Tibial artery (tissue), 4 donors: ENCODE measurements at regions not wholly inside any gene's neighbourhood (a gene's known extent, or its start where the extent isn't known, plus 50 kb on each side); places are given as distances from the start of the nearest gene placed in this dataset.
A peak's percentile ranks its signal among the peaks of the same experiment; 100 is the strongest.

Experiments
- DNase-seq, 2 donors: peaks; one replicate each; pipeline ENCODE4 v3.0.0-alpha.2; 2019
- H3K27ac ChIP-seq, 2 donors: fragments of 200-600 bp; sonication (generic) in 1 of 2; 1 replicate in 1 of 2; 2 replicates in 1 of 2; pipeline ENCODE4 v1.5.1; 2018 to 2019; ENCODE audit warnings: mild to moderate bottlenecking in 1 of 2
- H3K27me3 ChIP-seq, 2 donors: fragments of 200-600 bp; sonication (generic) in 1 of 2; one replicate each; pipeline versions ENCODE4 v1.5.1 to v1.6.0; 2016 to 2019
- H3K36me3 ChIP-seq, 3 donors: fragments of 200-600 bp; sonication (generic) in 2 of 3; one replicate each; pipeline ENCODE4 v1.5.1; 2016 to 2019; ENCODE audit warnings: mild to moderate bottlenecking in 2 of 3
- H3K4me1 ChIP-seq, 4 donors: fragments of 200-600 bp; sonication (generic) in 2 of 4; 1 replicate in 3 of 4; 2 replicates in 1 of 4; pipeline ENCODE4 v1.5.1; 2016 to 2019
- H3K4me3 ChIP-seq, 2 donors: fragments of 200-600 bp; sonication (generic) in 1 of 2; 1 replicate in 1 of 2; 2 replicates in 1 of 2; pipeline ENCODE4 v1.5.1; 2018 to 2019; ENCODE audit warnings: mild to moderate bottlenecking in 2 of 2
- H3K9me3 ChIP-seq, 3 donors: fragments of 200-600 bp; sonication (generic) in 1 of 3; one replicate each; pipeline ENCODE4 v1.5.1; 2016 to 2019
- intact Hi-C: fragments of 100-400 bp; cut with DNase I; formaldehyde crosslinking; loops from one replicate; pipeline ENCODE4 v1.15.0; 2023; ENCODE audit warnings: low total_unique reads
- TF ChIP-seq, protein P1 (sequence below), 2 experiments: fragments of 200-600 bp in 1 of 2; fragments of 450-650 bp in 1 of 2; IDR thresholded peaks; one replicate each; pipeline ENCODE4 v1.5.1; 2017 to 2019; ENCODE audit warnings: antibody characterized with exemption in 2 of 2, mild to moderate bottlenecking in 1 of 2, moderate library complexity in 1 of 2

DNA sequence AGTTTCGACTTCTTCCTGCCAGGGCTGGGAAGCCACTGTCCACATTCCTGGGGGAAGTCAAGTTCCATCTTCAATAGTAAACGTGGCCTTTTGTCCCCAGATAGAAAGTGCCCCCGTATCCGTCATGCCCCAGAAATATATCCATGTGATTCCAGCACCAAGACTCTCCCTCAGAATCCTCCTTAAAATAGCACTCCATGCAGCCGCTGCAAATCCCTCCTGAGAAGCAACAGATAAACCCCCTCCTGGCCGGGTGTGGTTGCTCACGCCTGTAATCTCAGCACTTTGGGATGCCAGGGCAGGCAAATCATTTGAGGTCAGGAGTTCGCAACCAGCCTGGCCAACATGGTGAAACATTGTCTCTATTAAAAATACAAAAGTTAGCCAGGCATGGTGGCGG lies 126.1 kb downstream of the OLFM1 start:
- peaks cover 0 to 15% (median 0%) of the 10 kb centered on the region in 3 donors for H3K9me3 ChIP-seq
- H3K4me3 ChIP-seq, result no peak overlapping the region
- intact Hi-C loops, result no loop called here
- peaks cover 0 to 60% of the 10 kb centered on the region in 2 donors for H3K27me3 ChIP-seq
- H3K36me3 ChIP-seq, result no peaks in the 10 kb centered on the region
- DNase-seq, result no peak
- H3K4me1 ChIP-seq, result peaks cover 0 to 24% (median 14%) of the 10 kb centered on the region in 4 donors
- no peak overlapping the region for H3K27ac ChIP-seq
- TF ChIP-seq, protein P1, sequence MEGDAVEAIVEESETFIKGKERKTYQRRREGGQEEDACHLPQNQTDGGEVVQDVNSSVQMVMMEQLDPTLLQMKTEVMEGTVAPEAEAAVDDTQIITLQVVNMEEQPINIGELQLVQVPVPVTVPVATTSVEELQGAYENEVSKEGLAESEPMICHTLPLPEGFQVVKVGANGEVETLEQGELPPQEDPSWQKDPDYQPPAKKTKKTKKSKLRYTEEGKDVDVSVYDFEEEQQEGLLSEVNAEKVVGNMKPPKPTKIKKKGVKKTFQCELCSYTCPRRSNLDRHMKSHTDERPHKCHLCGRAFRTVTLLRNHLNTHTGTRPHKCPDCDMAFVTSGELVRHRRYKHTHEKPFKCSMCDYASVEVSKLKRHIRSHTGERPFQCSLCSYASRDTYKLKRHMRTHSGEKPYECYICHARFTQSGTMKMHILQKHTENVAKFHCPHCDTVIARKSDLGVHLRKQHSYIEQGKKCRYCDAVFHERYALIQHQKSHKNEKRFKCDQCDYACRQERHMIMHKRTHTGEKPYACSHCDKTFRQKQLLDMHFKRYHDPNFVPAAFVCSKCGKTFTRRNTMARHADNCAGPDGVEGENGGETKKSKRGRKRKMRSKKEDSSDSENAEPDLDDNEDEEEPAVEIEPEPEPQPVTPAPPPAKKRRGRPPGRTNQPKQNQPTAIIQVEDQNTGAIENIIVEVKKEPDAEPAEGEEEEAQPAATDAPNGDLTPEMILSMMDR (IDR thresholded peaks at IDR 0.05), result no peak

DNA sequence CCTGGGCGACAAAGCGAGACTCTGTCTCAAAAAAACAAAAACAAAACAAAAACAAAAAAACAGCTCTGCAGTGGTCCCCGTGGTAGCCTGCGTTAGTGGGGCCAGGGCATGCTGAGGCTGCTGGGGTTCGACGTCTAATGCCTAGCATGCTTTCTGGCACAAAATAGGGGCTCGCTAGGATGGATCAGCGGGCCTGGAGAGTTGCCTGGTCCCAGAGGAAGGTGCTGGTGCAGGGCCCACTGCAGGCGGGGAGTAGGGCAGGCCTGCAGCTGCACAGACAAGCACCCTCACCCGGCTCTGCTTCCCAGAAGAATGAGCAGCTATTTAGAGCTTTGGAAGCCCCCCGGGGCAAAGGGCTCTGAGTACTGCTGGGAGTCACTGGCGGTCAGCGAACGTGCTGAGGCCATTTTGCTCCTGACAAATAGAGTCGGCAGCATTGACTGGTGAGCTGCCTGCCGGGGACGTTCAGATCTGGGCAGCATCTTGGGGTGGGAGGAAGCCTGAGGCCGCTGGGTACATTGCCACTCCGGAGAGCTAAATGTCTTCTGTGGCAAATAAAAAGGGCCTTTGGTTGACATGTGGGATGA lies 126.7 kb downstream of the OLFM1 start:
- DNase-seq, result no peak

DNA sequence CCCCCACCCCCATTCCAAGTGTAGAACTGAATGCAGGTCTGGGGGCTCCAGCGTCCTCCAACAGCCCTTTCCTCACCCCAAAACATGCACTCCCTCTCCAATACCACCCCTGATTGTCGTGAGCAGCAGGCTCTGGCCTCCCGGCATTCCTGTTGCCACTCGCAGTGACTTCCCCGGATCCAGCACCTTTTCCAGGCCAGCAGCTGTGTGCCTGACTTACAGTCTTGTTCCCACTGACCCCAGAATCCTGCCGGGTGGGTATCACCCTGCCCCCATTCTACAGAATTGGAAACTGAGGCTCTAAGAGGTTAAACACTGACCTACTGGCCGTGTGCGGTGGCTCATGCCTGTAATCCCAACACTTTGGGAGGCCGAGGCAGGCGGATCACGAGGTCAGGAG lies 127.2 kb downstream of the OLFM1 start:
- Histone ChIP-seq H3K4me3 (no peak overlapping the region), H3K36me3 (no peaks in the 10 kb centered on the region), H3K9me3 (peaks cover 0 to 15% (median 0%) of the 10 kb centered on the region in 3 donors), H3K27ac (no peak overlapping the region), H3K27me3 (peaks cover 0 to 65% of the 10 kb centered on the region in 2 donors), H3K4me1 (peaks cover 0 to 24% (median 15%) of the 10 kb centered on the region in 4 donors)
- TF ChIP-seq, protein P1 (IDR thresholded peaks at IDR 0.05), result no peak
- DNase-seq, result no peak
- intact Hi-C loops, result no loop called here

More for the DNA sequence above, 126.7 kb downstream of the OLFM1 start:
- Histone ChIP-seq H3K36me3 (no peaks in the 10 kb centered on the region), H3K27me3 (peaks cover 0 to 65% of the 10 kb centered on the region in 2 donors), H3K9me3 (peaks cover 0 to 15% (median 0%) of the 10 kb centered on the region in 3 donors), H3K4me1 (peaks cover 0 to 24% (median 15%) of the 10 kb centered on the region in 4 donors), H3K4me3 (no peak overlapping the region), H3K27ac (no peak overlapping the region)
- intact Hi-C loops, result no loop called here
- TF ChIP-seq, protein P1 (IDR thresholded peaks at IDR 0.05), result no peak

DNA sequence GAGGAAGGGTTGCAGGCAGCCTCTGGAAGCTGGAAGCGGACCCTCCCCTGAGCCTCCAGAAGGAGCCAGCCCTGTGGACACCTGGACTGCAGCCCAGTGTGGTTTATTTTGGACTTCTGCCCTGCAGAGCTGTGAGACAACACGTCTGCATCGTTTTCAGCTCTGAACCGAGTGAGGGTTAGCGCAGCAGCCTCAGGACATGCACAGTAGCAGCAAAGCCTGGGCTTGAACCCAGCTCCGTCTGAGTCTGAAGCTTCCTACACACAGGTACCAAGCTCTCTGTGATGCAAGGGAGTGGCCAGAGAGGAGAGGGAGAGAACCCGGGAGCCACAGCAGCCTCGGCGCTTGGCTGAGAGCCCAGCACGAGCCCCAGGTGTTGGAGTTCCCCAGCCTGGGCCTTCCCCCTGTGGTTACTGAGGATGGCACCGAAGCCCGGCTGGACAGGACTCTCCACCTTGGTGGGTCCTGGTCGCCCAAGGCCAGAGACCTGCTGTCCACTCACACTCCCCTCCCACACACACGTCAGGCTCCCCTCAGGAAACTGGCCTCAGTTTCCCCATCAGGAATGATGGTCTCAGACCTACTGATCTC lies 128.2 kb downstream of the OLFM1 start:
- H3K36me3 ChIP-seq, result no peaks in the 10 kb centered on the region
- DNase-seq, result no peak

DNA sequence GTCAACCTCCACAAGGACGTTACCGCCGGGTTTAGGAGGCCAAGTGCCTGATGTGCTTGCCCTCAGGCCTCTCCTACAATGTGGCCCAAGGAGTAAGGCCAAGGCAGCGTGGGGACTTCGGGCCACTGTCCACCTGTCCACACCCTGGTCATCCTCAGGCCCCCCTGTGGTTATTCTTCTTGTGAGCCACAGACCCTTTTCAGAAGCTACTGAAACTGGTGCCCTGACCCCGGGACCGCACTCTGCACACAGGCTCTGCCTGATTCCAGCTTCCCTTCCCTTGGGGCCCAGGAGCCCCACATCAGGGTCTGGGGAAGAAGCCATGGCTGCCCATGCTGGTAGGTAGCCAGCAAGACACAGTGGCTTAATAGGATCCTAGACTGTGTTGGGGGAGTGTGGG lies 128.8 kb downstream of the OLFM1 start:
- Histone ChIP-seq H3K4me1 (peaks cover 0 to 24% (median 15%) of the 10 kb centered on the region in 4 donors), H3K27me3 (peaks cover 0 to 74% of the 10 kb centered on the region in 2 donors), H3K27ac (peak overlapping the region in 1 of 2 donors; percentile 4), H3K4me3 (no peak overlapping the region), H3K9me3 (peaks cover 0 to 10% (median 0%) of the 10 kb centered on the region in 3 donors), H3K36me3 (no peaks in the 10 kb centered on the region)
- peak in 1 of 2 donors; percentile 12 for DNase-seq
- intact Hi-C loops, result no loop called here
- TF ChIP-seq, protein P1 (IDR thresholded peaks at IDR 0.05), result no peak

More for the DNA sequence above, 128.2 kb downstream of the OLFM1 start:
- TF ChIP-seq, protein P1 (IDR thresholded peaks at IDR 0.05), result no peak
- Histone ChIP-seq H3K4me3 (no peak overlapping the region), H3K27me3 (peaks cover 0 to 74% of the 10 kb centered on the region in 2 donors), H3K27ac (no peak overlapping the region), H3K9me3 (peaks cover 0 to 15% (median 0%) of the 10 kb centered on the region in 3 donors), H3K4me1 (peaks cover 0 to 24% (median 15%) of the 10 kb centered on the region in 4 donors)
- intact Hi-C loops, result no loop called here
